KMS-11 (cell line): ENCODE measurements at regions not wholly inside any gene's neighbourhood (a gene's known extent, or its start where the extent isn't known, plus 50 kb on each side); places are given as distances from the start of the nearest gene placed in this dataset.
"Not testable (repeated sequence)": the region's sequence is repeated elsewhere in the genome, so short reads cannot be mapped to it uniquely, and the experiment has no call there.

Experiments
- H2AFZ ChIP-seq: fragments of 200-600 bp; sonication (generic); 2 replicates; pipeline ENCODE4 v1.6.1; 2016; ENCODE audit warnings: antibody characterized with exemption, mixed run types, low read depth
- H3K27ac ChIP-seq: fragments of 200-600 bp; sonication (generic); 2 replicates; pipeline ENCODE4 v1.6.1; 2016; ENCODE audit warnings: mild to moderate bottlenecking, mixed run types
- H3K27me3 ChIP-seq: fragments of 200-600 bp; sonication (generic); 2 replicates; pipeline ENCODE4 v1.6.1; 2017; ENCODE audit warnings: mild to moderate bottlenecking, low read depth, mixed run types, moderate library complexity; ENCODE audit not compliant: insufficient read depth
- H3K36me3 ChIP-seq: fragments of 200-600 bp; sonication (generic); 2 replicates; pipeline ENCODE4 v1.6.1; 2017; ENCODE audit warnings: mild to moderate bottlenecking, mixed run types; ENCODE audit not compliant: insufficient read depth
- H3K4me1 ChIP-seq: fragments of 200-600 bp; sonication (generic); 2 replicates; pipeline ENCODE4 v1.6.1; 2016; ENCODE audit warnings: mild to moderate bottlenecking, low read depth, mixed run types; ENCODE audit not compliant: poor library complexity, severe bottlenecking
- H3K4me2 ChIP-seq: fragments of 200-600 bp; sonication (generic); 2 replicates; pipeline ENCODE4 v1.7.0; 2016; ENCODE audit warnings: mild to moderate bottlenecking, mixed run types
- H3K4me3 ChIP-seq: fragments of 200-600 bp; sonication (generic); IDR thresholded peaks from 2 replicates; pipeline ENCODE4 v1.6.1; 2017; ENCODE audit warnings: low read depth, low read length, mixed read lengths; ENCODE audit not compliant: insufficient read depth
- H3K79me2 ChIP-seq: fragments of 200-600 bp; sonication (generic); 2 replicates; pipeline ENCODE4 v1.6.1; 2016; ENCODE audit warnings: low read depth, mixed run types; ENCODE audit not compliant: insufficient read depth
- H3K9ac ChIP-seq: fragments of 200-600 bp; sonication (generic); 2 replicates; pipeline ENCODE4 v1.6.1; 2016; ENCODE audit warnings: mild to moderate bottlenecking, mixed run types
- H4K20me1 ChIP-seq: fragments of 200-600 bp; sonication (generic); 2 replicates; pipeline ENCODE4 v1.6.1; 2016; ENCODE audit warnings: mild to moderate bottlenecking, mixed run types; ENCODE audit not compliant: insufficient read depth
- TF ChIP-seq, protein P1 (sequence below): fragments of 200-600 bp; sonication (generic); conservative IDR thresholded peaks from 2 replicates; pipeline ENCODE4 v1.6.1; 2017; ENCODE audit warnings: low read depth, mild to moderate bottlenecking, antibody characterized with exemption, low read length, moderate library complexity, mixed read lengths

DNA sequence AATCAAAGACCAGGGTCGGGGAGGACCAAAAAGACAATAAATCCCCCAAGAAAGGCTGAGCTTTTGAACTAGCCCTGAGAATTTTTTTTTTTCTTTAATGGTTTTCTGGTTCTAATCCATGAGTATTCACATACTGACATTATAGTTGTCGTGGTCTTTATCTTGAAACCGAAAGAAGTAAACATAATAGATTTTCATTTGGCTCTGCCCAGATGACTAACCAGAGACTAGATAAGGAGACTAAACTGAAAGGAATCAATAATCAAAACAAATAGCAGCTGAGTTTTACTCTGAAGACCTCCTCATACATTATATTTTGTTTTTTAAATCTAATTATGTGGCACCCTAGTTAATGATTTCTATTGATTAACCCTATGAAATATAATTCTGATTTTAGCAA lies 381.4 kb downstream of the CNTN3 start:
- Histone ChIP-seq H3K27me3 (no peaks in the 10 kb centered on the region), H4K20me1 (no peaks in the 10 kb centered on the region), H3K27ac (no peak overlapping the region), H3K36me3 (no peaks in the 10 kb centered on the region), H2AFZ (no peak overlapping the region), H3K79me2 (no peaks in the 10 kb centered on the region), H3K9ac (no peak overlapping the region), H3K4me2 (no peak overlapping the region), H3K4me1 (no peaks in the 10 kb centered on the region), H3K4me3 (no peak overlapping the region)
- TF ChIP-seq, protein P1, sequence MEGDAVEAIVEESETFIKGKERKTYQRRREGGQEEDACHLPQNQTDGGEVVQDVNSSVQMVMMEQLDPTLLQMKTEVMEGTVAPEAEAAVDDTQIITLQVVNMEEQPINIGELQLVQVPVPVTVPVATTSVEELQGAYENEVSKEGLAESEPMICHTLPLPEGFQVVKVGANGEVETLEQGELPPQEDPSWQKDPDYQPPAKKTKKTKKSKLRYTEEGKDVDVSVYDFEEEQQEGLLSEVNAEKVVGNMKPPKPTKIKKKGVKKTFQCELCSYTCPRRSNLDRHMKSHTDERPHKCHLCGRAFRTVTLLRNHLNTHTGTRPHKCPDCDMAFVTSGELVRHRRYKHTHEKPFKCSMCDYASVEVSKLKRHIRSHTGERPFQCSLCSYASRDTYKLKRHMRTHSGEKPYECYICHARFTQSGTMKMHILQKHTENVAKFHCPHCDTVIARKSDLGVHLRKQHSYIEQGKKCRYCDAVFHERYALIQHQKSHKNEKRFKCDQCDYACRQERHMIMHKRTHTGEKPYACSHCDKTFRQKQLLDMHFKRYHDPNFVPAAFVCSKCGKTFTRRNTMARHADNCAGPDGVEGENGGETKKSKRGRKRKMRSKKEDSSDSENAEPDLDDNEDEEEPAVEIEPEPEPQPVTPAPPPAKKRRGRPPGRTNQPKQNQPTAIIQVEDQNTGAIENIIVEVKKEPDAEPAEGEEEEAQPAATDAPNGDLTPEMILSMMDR: no peak

DNA sequence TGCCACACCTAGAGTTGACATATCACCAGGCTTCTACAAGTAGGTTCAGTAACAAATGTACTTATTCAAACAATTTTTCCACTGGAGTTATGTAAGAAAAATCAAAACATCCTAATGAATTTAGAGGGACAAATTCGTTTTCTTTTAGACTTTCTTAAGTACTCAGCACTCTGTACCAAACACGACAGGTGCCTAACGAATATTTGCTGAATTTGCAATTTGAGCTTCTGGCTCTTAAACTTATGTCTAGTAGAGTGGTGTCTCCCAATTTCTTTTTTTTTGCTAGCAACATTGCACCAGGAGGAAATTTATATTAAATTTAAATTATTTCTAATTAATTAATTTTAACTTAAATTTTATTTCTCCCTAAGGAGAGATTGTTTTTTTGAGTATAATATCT lies 397.0 kb downstream of the CNTN3 start:
- Histone ChIP-seq H3K4me2 (no peak overlapping the region), H3K79me2 (no peaks in the 10 kb centered on the region), H3K4me1 (no peaks in the 10 kb centered on the region), H2AFZ (no peak overlapping the region), H3K4me3 (no peak overlapping the region), H3K9ac (no peak overlapping the region), H3K27me3 (no peaks in the 10 kb centered on the region), H3K27ac (no peak overlapping the region), H3K36me3 (no peaks in the 10 kb centered on the region), H4K20me1 (no peaks in the 10 kb centered on the region)
- TF ChIP-seq, protein P1: no peak

DNA sequence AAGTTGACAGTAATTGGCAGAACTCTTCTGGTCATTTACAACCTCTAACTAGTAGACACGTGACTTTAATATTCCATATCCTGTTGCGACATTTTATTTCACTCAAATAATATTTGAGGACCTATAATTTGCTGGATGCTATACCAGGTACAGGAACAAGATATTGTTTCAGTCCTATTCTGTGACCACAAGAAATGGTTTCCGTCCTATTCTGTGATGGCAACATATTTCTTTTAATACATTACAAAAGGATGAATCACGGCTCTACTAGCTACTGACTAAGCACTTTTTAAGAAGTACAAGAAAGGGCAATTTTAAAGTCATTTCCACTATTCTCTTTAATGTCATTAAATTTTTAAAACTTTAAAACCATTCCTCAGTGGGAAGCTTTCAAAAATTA lies 400.2 kb downstream of the CNTN3 start:
- Histone ChIP-seq H3K79me2 (no peaks in the 10 kb centered on the region), H3K4me2 (no peak overlapping the region), H3K36me3 (no peaks in the 10 kb centered on the region), H3K4me3 (no peak overlapping the region), H3K9ac (no peak overlapping the region), H2AFZ (no peak overlapping the region), H3K27ac (no peak overlapping the region), H3K27me3 (no peaks in the 10 kb centered on the region), H4K20me1 (no peaks in the 10 kb centered on the region), H3K4me1 (no peaks in the 10 kb centered on the region)
- TF ChIP-seq, protein P1: no peak

GRCh38 chr3:74210739-74211138 lies 403.7 kb downstream of the CNTN3 start:
- Histone ChIP-seq H2AFZ (no peak overlapping the region), H3K27me3 (no peaks in the 10 kb centered on the region), H3K9ac (no peak overlapping the region), H3K27ac (no peak overlapping the region), H3K4me3 (no peak overlapping the region), H3K4me1 (no peaks in the 10 kb centered on the region), H3K4me2 (no peak overlapping the region), H3K79me2 (no peaks in the 10 kb centered on the region), H3K36me3 (no peaks in the 10 kb centered on the region), H4K20me1 (no peaks in the 10 kb centered on the region)
- TF ChIP-seq, protein P1: no peak

DNA sequence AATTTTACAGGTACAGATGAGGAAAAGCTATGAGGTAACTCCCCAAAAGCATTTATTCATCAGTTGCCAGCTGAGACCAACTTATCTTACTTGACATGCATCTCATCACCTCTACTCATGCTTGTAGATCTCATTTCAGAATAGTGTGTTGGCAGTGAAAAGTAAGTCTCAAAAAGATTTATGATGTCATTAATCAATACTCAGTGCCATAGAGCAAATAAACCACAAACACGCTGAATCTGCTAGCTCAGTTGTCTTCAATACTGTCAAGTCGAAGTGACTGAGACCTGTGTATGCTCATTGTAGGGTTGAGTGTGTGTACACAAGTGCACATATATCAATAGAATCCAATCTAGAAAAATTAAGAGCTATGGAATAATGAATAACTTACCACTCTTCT lies 413.5 kb downstream of the CNTN3 start:
- H3K27ac ChIP-seq: no peak overlapping the region

GRCh38 chr3:74178664-74179063 lies 435.8 kb downstream of the CNTN3 start:
- H3K79me2 ChIP-seq, H3K9ac ChIP-seq, H3K4me3 ChIP-seq, H3K4me2 ChIP-seq, H4K20me1 ChIP-seq, H3K27me3 ChIP-seq, H3K4me1 ChIP-seq, H3K36me3 ChIP-seq, H2AFZ ChIP-seq, H3K27ac ChIP-seq: not testable (repeated sequence)

More for the DNA sequence above, 413.5 kb downstream of the CNTN3 start:
- Histone ChIP-seq H3K4me1 (no peaks in the 10 kb centered on the region), H3K4me3 (no peak overlapping the region), H4K20me1 (no peaks in the 10 kb centered on the region), H3K79me2 (no peaks in the 10 kb centered on the region), H3K36me3 (no peaks in the 10 kb centered on the region), H3K9ac (no peak overlapping the region), H3K27me3 (no peaks in the 10 kb centered on the region), H3K4me2 (no peak overlapping the region), H2AFZ (no peak overlapping the region)
- TF ChIP-seq, protein P1: no peak
